Keratinocyte (primary cell): ENCODE measurements at regions not wholly inside any gene's neighbourhood (a gene's known extent, or its start where the extent isn't known, plus 50 kb on each side); places are given as distances from the start of the nearest gene placed in this dataset.

Source experiments
- CTCF ChIP-seq, 3 experiments: IDR thresholded peaks in 1 of 3; conservative IDR thresholded peaks in 1 of 3; optimal IDR thresholded peaks in 1 of 3; 2 replicates in 2 of 3; 3 replicates in 1 of 3; pipeline versions ENCODE3 to v1.5.1; 2011; ENCODE audit warnings: low read length in 3 of 3, mild to moderate bottlenecking in 3 of 3, moderate library complexity in 2 of 3, control low read depth in 1 of 3, inconsistent platforms in 1 of 3; ENCODE audit not compliant: insufficient read depth in 2 of 3; ENCODE audit errors: extremely low read depth in 1 of 3
- EZH2 ChIP-seq: IDR thresholded peaks from one replicate; pipeline ENCODE4 v1.6.1; 2012; ENCODE audit warnings: inconsistent platforms, mild to moderate bottlenecking, low read length, moderate library complexity

GRCh38 chr10:78164702-78165101 is 131.0 kb downstream of the RPS24 start:
- TF ChIP-seq EZH2 (no peak), CTCF (optimal IDR thresholded peaks at IDR 0.05 in 1 of 3, IDR thresholded peaks at IDR 0.05 in 1 of 3, conservative IDR thresholded peaks at IDR 0.05 in 1 of 3; ENCODE audit: extremely low read depth in 1 of 3, insufficient read depth in 2 of 3, low read length in 3 of 3) (no peak)
